A673 (cell line): ENCODE measurements at regions not wholly inside any gene's neighbourhood (a gene's known extent, or its start where the extent isn't known, plus 50 kb on each side); places are given as distances from the start of the nearest gene placed in this dataset.

Source experiments
- BruUV-seq: library from RNA; stranded (reverse); fragments of 400-500 nt; replicated peaks from 2 replicates; lab custom pipeline; 2021; lab: Mats Ljungman, UMichigan
- CTCF ChIA-PET: fragments of 300-600 bp; sonication (Branson Sonifier 250); formaldehyde crosslinking; loops from one replicate; lab custom pipeline; 2022; ENCODE audit warnings: antibody characterized with exemption; lab: Charles Lee
- POLR2A ChIA-PET: fragments of 300-600 bp; sonication (Branson Sonifier 250); formaldehyde crosslinking; loops from one replicate; lab custom pipeline; 2022; ENCODE audit warnings: antibody characterized with exemption; ENCODE audit not compliant: low non-redundant PET; lab: Charles Lee
- DNase-seq: peaks from one replicate; pipeline ENCODE4 v3.0.0-alpha.2; 2015; ENCODE audit warnings: low spot score
- H3K27ac ChIP-seq: fragments of 200-600 bp; sonication (generic); 2 replicates; pipeline ENCODE4 v1.5.1; 2016; ENCODE audit warnings: mixed run types, low read depth, mild to moderate bottlenecking, mixed read lengths, antibody characterized with exemption, low read length; ENCODE audit not compliant: poor library complexity, severe bottlenecking
- H3K27me3 ChIP-seq: fragments of 200-600 bp; sonication (generic); replicated peaks from 2 replicates; pipeline ENCODE4 v1.6.1; 2017; ENCODE audit warnings: mixed run types, low read depth, mild to moderate bottlenecking, mixed read lengths, antibody characterized with exemption, low read length; ENCODE audit not compliant: insufficient read depth, poor library complexity
- H3K36me3 ChIP-seq: fragments of 200-600 bp; sonication (generic); 2 replicates; pipeline ENCODE4 v1.6.1; 2016; ENCODE audit warnings: mixed run types, mild to moderate bottlenecking, mixed read lengths, antibody characterized with exemption, low read length; ENCODE audit not compliant: insufficient read depth, poor library complexity, severe bottlenecking
- H3K4me1 ChIP-seq: fragments of 200-600 bp; sonication (generic); 2 replicates; pipeline ENCODE4 v1.6.1; 2017; ENCODE audit warnings: mixed run types, mild to moderate bottlenecking, mixed read lengths, antibody characterized with exemption, low read length; ENCODE audit not compliant: insufficient read depth, poor library complexity, severe bottlenecking
- H3K4me3 ChIP-seq: fragments of 200-600 bp; sonication (generic); 2 replicates; pipeline ENCODE4 v1.5.1; 2016; ENCODE audit warnings: low read depth, mixed run types, mild to moderate bottlenecking, mixed read lengths, low read length; ENCODE audit not compliant: poor library complexity, severe bottlenecking
- H3K9me3 ChIP-seq: fragments of 200-600 bp; sonication (generic); 2 replicates; pipeline ENCODE4 v1.6.1; 2016; ENCODE audit warnings: mixed run types, low read depth, mild to moderate bottlenecking, mixed read lengths, antibody characterized with exemption, low read length; ENCODE audit not compliant: poor library complexity, severe bottlenecking
- EZH2 ChIP-seq: fragments of 200-600 bp; sonication (generic); IDR thresholded peaks from 2 replicates; pipeline ENCODE4 v1.6.1; 2017; ENCODE audit warnings: borderline replicate concordance, low read depth, mild to moderate bottlenecking, mixed read lengths, antibody characterized with exemption, low read length; ENCODE audit not compliant: poor library complexity, severe bottlenecking
- intact Hi-C: fragments of 100-400 bp; cut with micrococcal nuclease; formaldehyde crosslinking; loops from one replicate; pipeline ENCODE4 v1.10.0; 2022; ENCODE audit not compliant: unreplicated experiment
- TF ChIP-seq, protein P1 (sequence below): fragments of 300-800, 200-600 bp; sonication (generic); conservative IDR thresholded peaks from 2 replicates; pipeline ENCODE4 v1.5.1; 2017; ENCODE audit warnings: low read depth, mild to moderate bottlenecking, antibody characterized with exemption, low read length, moderate library complexity, mixed read lengths

DNA sequence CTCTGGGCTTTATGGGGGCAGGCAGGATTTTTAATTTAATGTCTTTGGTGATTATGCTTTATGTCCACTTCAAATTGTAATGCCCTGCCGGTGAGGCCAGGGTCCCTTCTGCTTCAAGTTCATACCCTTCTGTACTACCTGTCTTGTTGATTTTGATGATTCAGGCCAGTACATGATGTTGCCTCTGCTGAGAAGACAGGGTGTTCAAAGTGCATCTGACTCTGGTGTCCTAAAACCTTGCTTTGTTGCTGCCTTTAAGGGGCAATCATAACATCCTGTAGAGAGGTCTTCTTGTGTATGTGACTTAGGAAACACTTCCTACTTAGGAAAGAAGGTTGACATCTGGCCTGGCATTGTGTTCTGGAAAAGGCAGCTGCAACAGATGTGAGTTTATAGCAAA lies 113.2 kb downstream of the TMEM170B start:
- H3K9me3 ChIP-seq: no peaks in the 10 kb centered on the region
- no peak overlapping the region for H3K4me3 ChIP-seq
- no peak for TF ChIP-seq EZH2
- TF ChIP-seq, protein P1, sequence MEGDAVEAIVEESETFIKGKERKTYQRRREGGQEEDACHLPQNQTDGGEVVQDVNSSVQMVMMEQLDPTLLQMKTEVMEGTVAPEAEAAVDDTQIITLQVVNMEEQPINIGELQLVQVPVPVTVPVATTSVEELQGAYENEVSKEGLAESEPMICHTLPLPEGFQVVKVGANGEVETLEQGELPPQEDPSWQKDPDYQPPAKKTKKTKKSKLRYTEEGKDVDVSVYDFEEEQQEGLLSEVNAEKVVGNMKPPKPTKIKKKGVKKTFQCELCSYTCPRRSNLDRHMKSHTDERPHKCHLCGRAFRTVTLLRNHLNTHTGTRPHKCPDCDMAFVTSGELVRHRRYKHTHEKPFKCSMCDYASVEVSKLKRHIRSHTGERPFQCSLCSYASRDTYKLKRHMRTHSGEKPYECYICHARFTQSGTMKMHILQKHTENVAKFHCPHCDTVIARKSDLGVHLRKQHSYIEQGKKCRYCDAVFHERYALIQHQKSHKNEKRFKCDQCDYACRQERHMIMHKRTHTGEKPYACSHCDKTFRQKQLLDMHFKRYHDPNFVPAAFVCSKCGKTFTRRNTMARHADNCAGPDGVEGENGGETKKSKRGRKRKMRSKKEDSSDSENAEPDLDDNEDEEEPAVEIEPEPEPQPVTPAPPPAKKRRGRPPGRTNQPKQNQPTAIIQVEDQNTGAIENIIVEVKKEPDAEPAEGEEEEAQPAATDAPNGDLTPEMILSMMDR: no peak
- H3K4me1 ChIP-seq: peaks cover 5% of the 10 kb centered on the region
- BruUV-seq: no TSS peak
- H3K27me3 ChIP-seq: no peaks in the 10 kb centered on the region
- ChIA-PET POLR2A (no interaction called here), CTCF (no interaction called here)
- intact Hi-C loops: loop anchor here (5.0 to 10.0 kb wide), 3 partner anchors 63 to 637 kb away; no protein-coding TSS in a partner anchor
- no peaks in the 10 kb centered on the region for H3K36me3 ChIP-seq
- no peak for DNase-seq
- no peak overlapping the region for H3K27ac ChIP-seq

DNA sequence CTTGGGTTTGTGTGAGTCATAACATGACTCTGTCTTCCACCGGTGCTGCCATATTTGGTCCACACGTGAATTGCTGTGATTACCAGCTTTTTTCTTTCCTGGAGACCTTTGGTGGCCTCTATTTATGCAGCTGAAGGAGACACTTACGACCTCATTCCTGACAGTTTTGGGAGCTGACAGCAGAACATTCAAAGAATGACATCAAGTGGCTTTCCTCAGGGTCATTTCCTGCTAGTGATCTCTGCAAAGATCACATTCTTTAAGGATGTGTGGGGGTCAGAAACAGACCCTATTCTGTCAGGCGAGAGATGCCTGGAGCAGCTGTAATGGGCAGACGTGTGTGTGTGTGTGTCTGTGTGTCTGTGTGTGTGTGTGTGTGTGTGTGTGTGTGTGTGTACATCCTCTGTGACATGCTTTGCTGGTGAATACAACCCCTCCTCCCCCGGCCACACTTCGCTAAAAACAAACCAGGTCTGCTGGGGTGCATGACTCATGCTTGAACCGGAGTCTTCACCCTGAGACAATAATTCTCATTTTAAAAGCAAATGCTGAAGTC lies 115.6 kb downstream of the TMEM170B start:
- TF ChIP-seq, protein P1: no peak
- no peak for TF ChIP-seq EZH2
- Histone ChIP-seq H3K9me3 (no peaks in the 10 kb centered on the region), H3K27me3 (no peaks in the 10 kb centered on the region), H3K36me3 (no peaks in the 10 kb centered on the region), H3K4me3 (no peak overlapping the region), H3K4me1 (peaks cover 5% of the 10 kb centered on the region), H3K27ac (no peak overlapping the region)
- DNase-seq: peak; percentile 43
- ChIA-PET POLR2A (no interaction called here), CTCF (no interaction called here)
- no TSS peak for BruUV-seq
- intact Hi-C loops: loop anchor here (5.0 to 10.0 kb wide), 3 partner anchors 66 to 634 kb away; no protein-coding TSS in a partner anchor

DNA sequence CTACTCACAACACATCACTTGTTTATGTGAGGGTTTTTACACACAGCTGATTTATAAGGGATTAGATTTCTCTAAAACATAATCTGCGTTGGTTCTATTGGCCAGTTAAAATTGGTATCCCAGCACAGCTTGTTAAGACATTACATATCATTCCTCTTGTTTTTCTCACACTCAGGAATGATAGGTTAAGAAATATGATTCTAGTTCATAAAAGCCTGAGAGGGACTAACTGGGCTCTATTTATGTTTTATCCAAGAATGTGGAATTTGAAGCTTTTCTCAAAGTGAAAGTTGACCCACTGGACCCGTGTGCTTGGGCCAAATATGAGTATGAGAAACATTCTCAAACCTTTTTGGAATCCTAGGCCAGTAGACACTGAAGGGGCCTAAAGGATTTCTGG lies 117.3 kb downstream of the TMEM170B start:
- no peak for DNase-seq
- H3K27ac ChIP-seq: no peak overlapping the region
- ChIA-PET CTCF (interaction anchor here (0.6 to 2.6 kb wide), 3 partner anchors 579 to 635 kb away, joined by 8 to 26 read pairs (median 10); no protein-coding TSS in a partner anchor), POLR2A (interaction anchor here (0.5 kb wide), 1 partner anchor 499 kb away, joined by 5 read pairs; no protein-coding TSS in a partner anchor)
- H3K9me3 ChIP-seq: no peaks in the 10 kb centered on the region
- peaks cover 5% of the 10 kb centered on the region for H3K4me1 ChIP-seq
- intact Hi-C loops: loop anchor here (1.0 to 10.0 kb wide), 6 partner anchors 68 to 947 kb away; no protein-coding TSS in a partner anchor
- BruUV-seq: no TSS peak
- no peaks in the 10 kb centered on the region for H3K27me3 ChIP-seq
- no peak overlapping the region for H3K4me3 ChIP-seq
- TF ChIP-seq, protein P1: no peak
- no peak for TF ChIP-seq EZH2
- H3K36me3 ChIP-seq: no peaks in the 10 kb centered on the region
